ENCODE measurements at regions not wholly inside any gene's neighbourhood (a gene's known extent, or its start where the extent isn't known, plus 50 kb on each side); places are given as distances from the start of the nearest gene placed in this dataset.

DNA sequence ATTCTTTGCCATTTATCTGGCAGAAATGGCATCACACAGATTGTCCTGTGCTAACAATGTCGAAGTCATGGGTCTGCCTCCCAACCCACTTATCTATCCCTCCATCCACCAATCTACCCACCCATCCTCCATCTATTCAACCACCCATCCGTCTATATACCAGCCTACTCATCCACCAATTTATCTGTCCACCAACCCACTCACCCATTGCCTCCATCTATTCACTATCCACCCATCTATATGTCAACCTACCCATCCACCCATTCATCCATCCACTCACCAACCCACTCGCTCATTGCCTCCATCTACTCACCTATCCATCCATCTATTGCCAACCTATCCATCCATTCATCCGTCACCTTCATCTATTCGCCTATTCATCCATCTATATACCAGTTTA is 521.2 kb downstream of the SHQ1 start:
- in situ Hi-C loops (cut with MboI; ENCODE audit: low sequenced_read_pairs in 4 of 4) (no loop called here), intact Hi-C loops (cut with DNase I; ENCODE audit: low total_unique reads) (no loop called here)
- Histone ChIP-seq H3K36me3 (no peaks in the 10 kb centered on the region), H3K27ac (no peak overlapping the region), H3K9me3 (no peaks in the 10 kb centered on the region), H3K4me1 (no peaks in the 10 kb centered on the region), H3K4me3 (no peak overlapping the region), H3K27me3 (no peaks in the 10 kb centered on the region)
- DNase-seq: no peak
- TF ChIP-seq, protein P1, sequence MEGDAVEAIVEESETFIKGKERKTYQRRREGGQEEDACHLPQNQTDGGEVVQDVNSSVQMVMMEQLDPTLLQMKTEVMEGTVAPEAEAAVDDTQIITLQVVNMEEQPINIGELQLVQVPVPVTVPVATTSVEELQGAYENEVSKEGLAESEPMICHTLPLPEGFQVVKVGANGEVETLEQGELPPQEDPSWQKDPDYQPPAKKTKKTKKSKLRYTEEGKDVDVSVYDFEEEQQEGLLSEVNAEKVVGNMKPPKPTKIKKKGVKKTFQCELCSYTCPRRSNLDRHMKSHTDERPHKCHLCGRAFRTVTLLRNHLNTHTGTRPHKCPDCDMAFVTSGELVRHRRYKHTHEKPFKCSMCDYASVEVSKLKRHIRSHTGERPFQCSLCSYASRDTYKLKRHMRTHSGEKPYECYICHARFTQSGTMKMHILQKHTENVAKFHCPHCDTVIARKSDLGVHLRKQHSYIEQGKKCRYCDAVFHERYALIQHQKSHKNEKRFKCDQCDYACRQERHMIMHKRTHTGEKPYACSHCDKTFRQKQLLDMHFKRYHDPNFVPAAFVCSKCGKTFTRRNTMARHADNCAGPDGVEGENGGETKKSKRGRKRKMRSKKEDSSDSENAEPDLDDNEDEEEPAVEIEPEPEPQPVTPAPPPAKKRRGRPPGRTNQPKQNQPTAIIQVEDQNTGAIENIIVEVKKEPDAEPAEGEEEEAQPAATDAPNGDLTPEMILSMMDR (IDR thresholded peaks at IDR 0.05 in 4 of 5, conservative IDR thresholded peaks at IDR 0.05 in 1 of 5): no peak
- no peak for TF ChIP-seq POLR2A (IDR thresholded peaks at IDR 0.05)
- no peak for ATAC-seq

DNA sequence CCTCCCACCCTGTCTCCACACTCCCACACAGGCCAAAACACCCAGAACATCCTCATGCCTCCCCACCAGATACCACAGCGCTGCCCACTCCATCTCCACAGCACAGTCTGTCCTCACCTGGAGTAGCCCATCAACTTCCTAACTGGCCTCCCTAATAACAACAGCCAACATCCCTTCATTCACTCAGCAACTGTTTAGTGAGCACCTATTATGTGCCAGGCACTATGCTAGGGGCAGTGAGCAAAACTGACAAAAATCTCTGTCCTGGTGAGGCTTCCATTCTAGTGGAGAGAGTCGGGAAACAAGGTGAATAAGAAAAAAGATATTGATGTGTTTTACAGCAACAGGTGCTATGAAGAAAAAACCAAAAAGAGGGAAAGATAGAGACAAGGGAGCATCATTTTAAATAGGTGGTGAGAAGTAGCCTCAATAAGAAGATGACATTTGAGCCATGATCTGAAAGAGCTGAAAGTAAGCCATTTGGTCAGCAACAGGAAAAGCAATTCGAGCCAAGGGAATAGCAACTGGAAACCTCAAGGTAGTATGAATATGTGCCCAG is 523.9 kb downstream of the SHQ1 start:
- no peaks in the 10 kb centered on the region for H3K9me3 ChIP-seq
- no peak overlapping the region for H3K4me3 ChIP-seq
- intact Hi-C loops (cut with DNase I; ENCODE audit: low total_unique reads) (no loop called here), in situ Hi-C loops (cut with MboI; ENCODE audit: low sequenced_read_pairs in 4 of 4) (no loop called here)
- H3K27ac ChIP-seq: no peak overlapping the region
- ATAC-seq: no peak
- DNase-seq: no peak
- no peaks in the 10 kb centered on the region for H3K27me3 ChIP-seq
- H3K4me1 ChIP-seq: no peaks in the 10 kb centered on the region
- TF ChIP-seq, protein P1 (IDR thresholded peaks at IDR 0.05 in 4 of 5, conservative IDR thresholded peaks at IDR 0.05 in 1 of 5): no peak
- TF ChIP-seq POLR2A (IDR thresholded peaks at IDR 0.05): no peak
- no peaks in the 10 kb centered on the region for H3K36me3 ChIP-seq

DNA sequence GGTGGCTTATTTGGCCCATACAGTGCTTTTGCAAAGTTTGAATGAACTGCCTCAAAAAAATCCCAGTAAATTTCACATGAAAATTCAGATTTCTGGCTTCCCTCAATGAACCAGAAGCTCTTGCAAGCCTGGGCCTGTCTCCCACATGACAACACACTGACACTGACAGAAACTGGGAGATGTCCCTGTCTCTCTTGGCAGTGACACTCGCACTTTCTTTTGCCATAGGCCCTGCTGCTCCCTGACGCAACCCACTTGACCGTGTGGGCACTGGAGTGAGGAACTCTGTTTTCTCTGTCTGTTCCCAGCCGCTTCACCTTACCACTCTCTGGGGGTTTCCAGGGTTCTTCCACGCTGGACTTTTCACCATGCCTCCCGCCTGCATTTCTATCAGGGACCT is 524.5 kb downstream of the SHQ1 start:
- Histone ChIP-seq H3K36me3 (no peaks in the 10 kb centered on the region), H3K4me3 (no peak overlapping the region), H3K9me3 (no peaks in the 10 kb centered on the region), H3K4me1 (peaks cover 0 to 2% of the 10 kb centered on the region in 2 donors), H3K27ac (no peak overlapping the region), H3K27me3 (no peaks in the 10 kb centered on the region)
- no peak for DNase-seq
- TF ChIP-seq POLR2A (IDR thresholded peaks at IDR 0.05): no peak
- TF ChIP-seq, protein P1 (IDR thresholded peaks at IDR 0.05 in 4 of 5, conservative IDR thresholded peaks at IDR 0.05 in 1 of 5): no peak
- intact Hi-C loops (cut with DNase I; ENCODE audit: low total_unique reads): no loop called here
- in situ Hi-C loops (cut with MboI; ENCODE audit: low sequenced_read_pairs in 4 of 4): no loop called here
- no peak for ATAC-seq

DNA sequence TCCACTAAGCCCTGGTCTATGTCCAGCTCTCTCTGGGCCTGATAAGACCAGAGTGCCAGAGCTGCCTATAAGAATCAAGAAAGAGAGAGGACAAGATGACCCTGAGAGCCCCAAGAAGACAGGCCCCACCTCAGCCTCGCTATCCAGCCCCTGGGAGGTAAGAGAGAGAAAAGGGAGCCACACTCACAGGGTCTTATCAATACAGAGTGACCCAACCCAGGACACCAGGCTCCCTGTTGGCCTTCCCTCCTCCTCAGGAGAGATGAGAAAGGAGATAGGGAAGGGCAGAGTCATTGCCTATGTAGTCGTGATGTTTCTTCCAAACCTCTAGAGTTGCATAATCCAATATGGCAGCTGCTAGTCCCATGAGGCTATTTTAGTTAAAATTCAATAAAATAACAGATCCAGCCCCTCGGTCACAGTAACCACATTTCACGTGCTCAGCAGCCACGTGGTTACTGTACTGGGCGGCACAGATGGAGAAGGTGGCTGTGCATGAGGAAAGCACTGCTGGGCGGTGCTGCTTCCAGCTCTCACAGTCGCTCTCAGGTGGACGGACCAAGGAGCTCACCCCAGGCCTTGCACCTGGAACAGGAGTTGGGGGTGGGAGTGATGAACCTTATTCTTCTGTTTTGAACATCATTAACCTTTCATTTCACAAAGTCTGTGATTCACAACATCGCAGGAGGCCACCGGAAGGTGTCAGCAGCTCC is 525.8 kb downstream of the SHQ1 start:
- no peaks in the 10 kb centered on the region for H3K27me3 ChIP-seq
- H3K4me3 ChIP-seq: no peak overlapping the region
- H3K4me1 ChIP-seq: peaks cover 8% of the 10 kb centered on the region in 2 donors
- intact Hi-C loops (cut with DNase I; ENCODE audit: low total_unique reads) (no loop called here), in situ Hi-C loops (cut with MboI; ENCODE audit: low sequenced_read_pairs in 4 of 4) (no loop called here)
- DNase-seq (no peak), ATAC-seq (no peak)
- H3K27ac ChIP-seq: no peak overlapping the region
- TF ChIP-seq, protein P1 (IDR thresholded peaks at IDR 0.05 in 4 of 5, conservative IDR thresholded peaks at IDR 0.05 in 1 of 5): no peak
- TF ChIP-seq POLR2A (IDR thresholded peaks at IDR 0.05): no peak
- no peaks in the 10 kb centered on the region for H3K36me3 ChIP-seq
- H3K9me3 ChIP-seq: no peaks in the 10 kb centered on the region

DNA sequence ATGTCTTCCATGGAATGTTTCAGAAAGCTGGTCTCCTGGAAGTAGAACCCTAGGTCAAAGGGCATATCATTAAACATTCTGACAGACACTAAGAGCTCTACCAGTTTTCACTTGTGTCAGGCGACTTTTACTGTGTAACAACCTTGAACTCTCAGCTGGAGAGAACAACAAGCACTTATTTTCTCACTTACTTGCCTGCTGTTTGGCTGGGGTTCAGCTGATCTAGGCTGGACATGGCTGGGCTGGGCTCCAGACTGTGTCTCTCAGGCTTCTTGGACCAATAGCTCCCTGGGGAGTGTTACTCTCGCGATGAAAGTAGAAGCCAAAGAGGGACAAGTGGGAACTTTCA is 527.3 kb downstream of the SHQ1 start:
- H3K4me1 ChIP-seq: peaks cover 8% of the 10 kb centered on the region in 2 donors

More for the DNA sequence above, 527.3 kb downstream of the SHQ1 start:
- intact Hi-C loops (cut with DNase I; ENCODE audit: low total_unique reads): no loop called here
- DNase-seq (no peak), ATAC-seq (no peak)
- H3K27me3 ChIP-seq: no peaks in the 10 kb centered on the region
- H3K36me3 ChIP-seq: no peaks in the 10 kb centered on the region
- in situ Hi-C loops (cut with MboI; ENCODE audit: low sequenced_read_pairs in 4 of 4): no loop called here
- no peak overlapping the region for H3K27ac ChIP-seq
- no peaks in the 10 kb centered on the region for H3K9me3 ChIP-seq
- no peak for TF ChIP-seq POLR2A (IDR thresholded peaks at IDR 0.05)
- TF ChIP-seq, protein P1 (IDR thresholded peaks at IDR 0.05 in 4 of 5, conservative IDR thresholded peaks at IDR 0.05 in 1 of 5): no peak
- H3K4me3 ChIP-seq: no peak overlapping the region

All from gastrocnemius medialis (tissue), 4 donors.